T-cell (primary cell): ENCODE measurements at regions not wholly inside any gene's neighbourhood (a gene's known extent, or its start where the extent isn't known, plus 50 kb on each side); places are given as distances from the start of the nearest gene placed in this dataset.

Source experiments
- ATAC-seq, 4 experiments: fragments of 200-7000 bp in 3 of 4; fragments of 150-1000 bp in 1 of 4; cut with Tn5 transposase; replicated peaks in 1 of 4; 1 replicate in 3 of 4; 2 replicates in 1 of 4; pipeline ENCODE4 v1.10.0; 2021; ENCODE audit warnings: moderate library complexity in 3 of 4, mild to moderate bottlenecking in 2 of 4, moderate number of reproducible peaks in 1 of 4
- CTCF ChIA-PET, 2 donors: fragments of 300-600 bp; sonication (Branson Sonifier 250); formaldehyde crosslinking; loops; one replicate each; lab custom pipeline; 2022; ENCODE audit warnings: antibody characterized with exemption in 2 of 2; lab: Charles Lee
- POLR2A ChIA-PET, 2 donors: fragments of 300-600 bp; sonication (Branson Sonifier 250); formaldehyde crosslinking; loops; one replicate each; lab custom pipeline; 2022; ENCODE audit warnings: antibody characterized with exemption in 2 of 2; lab: Charles Lee
- DNase-seq, 35 experiments: peaks; one replicate each; pipeline versions ENCODE4 v3.0.0 to v3.0.0-alpha.2; 2013 to 2023
- H3K27ac ChIP-seq: one replicate; pipeline ENCODE4 v1.5.1; 2013; ENCODE audit warnings: low read length
- H3K27me3 ChIP-seq, 2 experiments: replicated peaks in 1 of 2; 1 replicate in 1 of 2; 2 replicates in 1 of 2; pipeline versions ENCODE4 v1.6.1 to v1.7.0; 2013; ENCODE audit warnings: low read length in 1 of 2, mixed read lengths in 1 of 2; ENCODE audit not compliant: control insufficient read depth in 2 of 2, insufficient read depth in 2 of 2; ENCODE audit errors: extremely low read depth in 1 of 2
- H3K36me3 ChIP-seq, 2 donors: 1 replicate in 1 of 2; 2 replicates in 1 of 2; pipeline versions ENCODE4 v1.6.1 to v1.7.0; 2013; ENCODE audit warnings: low read length in 1 of 2; ENCODE audit not compliant: control insufficient read depth in 2 of 2, insufficient read depth in 1 of 2; ENCODE audit errors: extremely low read depth in 1 of 2
- H3K4me1 ChIP-seq, 2 experiments: 1 replicate in 1 of 2; 2 replicates in 1 of 2; pipeline versions ENCODE4 v1.6.1 to v1.7.0; 2013; ENCODE audit warnings: low read length in 2 of 2, mixed read lengths in 1 of 2; ENCODE audit not compliant: insufficient read depth in 2 of 2, control insufficient read depth in 1 of 2; ENCODE audit errors: extremely low read depth in 1 of 2
- H3K4me3 ChIP-seq, 2 donors: 1 replicate in 1 of 2; 2 replicates in 1 of 2; pipeline versions ENCODE4 v1.5.1 to v1.7.0; 2013; ENCODE audit warnings: mild to moderate bottlenecking in 2 of 2, low read length in 1 of 2, moderate library complexity in 1 of 2; ENCODE audit not compliant: control insufficient read depth in 1 of 2; ENCODE audit errors: extremely low read depth in 1 of 2
- H3K9me3 ChIP-seq: 2 replicates; pipeline ENCODE4 v1.7.0; 2013
- H3K27ac Mint-ChIP-seq, 2 donors: one replicate each; pipeline ENCODE4 v1.8.0; 2020 to 2021; ENCODE audit warnings: mild to moderate bottlenecking in 2 of 2, mixed read lengths in 2 of 2
- H3K27me3 Mint-ChIP-seq, 2 donors: one replicate each; pipeline ENCODE4 v1.8.0; 2021 to 2022; ENCODE audit warnings: mixed read lengths in 2 of 2
- H3K36me3 Mint-ChIP-seq: one replicate; pipeline ENCODE4 v1.8.0; 2021; ENCODE audit warnings: mixed read lengths
- H3K4me1 Mint-ChIP-seq, 3 donors: one replicate each; pipeline ENCODE4 v1.8.0; 2020 to 2022; ENCODE audit warnings: mixed read lengths in 3 of 3, mild to moderate bottlenecking in 1 of 3
- H3K4me3 Mint-ChIP-seq, 3 donors: one replicate each; pipeline ENCODE4 v1.8.0; 2020 to 2022; ENCODE audit warnings: mild to moderate bottlenecking in 3 of 3, mixed read lengths in 3 of 3, moderate library complexity in 3 of 3
- H3K9me3 Mint-ChIP-seq, 3 donors: one replicate each; pipeline ENCODE4 v1.8.0; 2020 to 2022; ENCODE audit warnings: mixed read lengths in 3 of 3
- WGBS: methylation state at CpG from one replicate; pipeline ENCODE4 v1.1.5; 2013; ENCODE audit warnings: missing lambda C conversion rate; ENCODE audit not compliant: insufficient coverage; 5-methylcytosine and 5-hydroxymethylcytosine counted together

- POLR2A ChIA-PET: no interaction called here
- WGBS: no CpG with 5 or more reads among the region's 3 CpGs
- no peak for ATAC-seq
- Histone ChIP-seq H3K9me3 (no peaks in the 10 kb centered on the region), H3K27ac (no peak overlapping the region), H3K4me1 (peaks cover 34 to 36% of the 10 kb centered on the region in 2 experiments), H3K36me3 (no peaks in the 10 kb centered on the region), H3K4me3 (no peak overlapping the region), H3K27me3 (no peaks in the 10 kb centered on the region)
- peak overlapping the region in 1 of 3 donors; percentile 39 for H3K4me3 Mint-ChIP-seq
- peaks cover 53 to 67% (median 60%) of the 10 kb centered on the region in 3 donors for H3K4me1 Mint-ChIP-seq
- H3K27ac Mint-ChIP-seq: peak overlapping the region; percentile 45 to 84
- H3K27me3 Mint-ChIP-seq: no peaks in the 10 kb centered on the region
- CTCF ChIA-PET: no interaction called here
- no peaks in the 10 kb centered on the region for H3K9me3 Mint-ChIP-seq
- H3K36me3 Mint-ChIP-seq: no peaks in the 10 kb centered on the region
- DNase-seq: no peak
Measured at GRCh38 chr1:234843946-234844345, 234.0 kb upstream of the IRF2BP2 start.

GRCh38 chr1:234842726-234843641 is 233.0 kb upstream of the IRF2BP2 start:
- H3K27ac Mint-ChIP-seq: peak overlapping the region; percentile 79 to 84
- peak; percentile 30 to 68 (median 56) for ATAC-seq
- peak overlapping the region; percentile 55 for H3K27ac ChIP-seq
- H3K27me3 Mint-ChIP-seq: no peaks in the 10 kb centered on the region
- H3K9me3 ChIP-seq: no peaks in the 10 kb centered on the region
- H3K4me3 ChIP-seq: peak overlapping the region in 1 of 2 donors; percentile 19
- no peaks in the 10 kb centered on the region for H3K27me3 ChIP-seq
- POLR2A ChIA-PET: interaction anchor here (0.5 to 0.9 kb wide), 2 partner anchors 120 to 265 kb away, joined by 3 read pairs; no protein-coding TSS in a partner anchor
- CTCF ChIA-PET: interaction anchor here (0.6 to 0.8 kb wide), 2 partner anchors 119 to 724 kb away, joined by 3 read pairs; no protein-coding TSS in a partner anchor
- peaks cover 59 to 72% (median 69%) of the 10 kb centered on the region in 3 donors for H3K4me1 Mint-ChIP-seq
- H3K4me3 Mint-ChIP-seq: peak overlapping the region; percentile 13 to 70 (median 37)
- no peaks in the 10 kb centered on the region for H3K36me3 ChIP-seq
- 9% methylated on average over 5 of the region's 12 CpGs for WGBS
- no peaks in the 10 kb centered on the region for H3K36me3 Mint-ChIP-seq
- DNase-seq: peak in 33 of 35 experiments; percentile 16 to 67 (median 42)
- H3K4me1 ChIP-seq: peaks cover 38 to 43% of the 10 kb centered on the region in 2 experiments
- no peaks in the 10 kb centered on the region for H3K9me3 Mint-ChIP-seq

GRCh38 chr1:234841710-234842231 is 231.8 kb upstream of the IRF2BP2 start:
- H3K27ac ChIP-seq: no peak overlapping the region

GRCh38 chr1:234841281-234841680 is 231.3 kb upstream of the IRF2BP2 start:
- H3K27me3 Mint-ChIP-seq: no peaks in the 10 kb centered on the region
- POLR2A ChIA-PET: interaction anchor here in 1 of 2 donors (0.6 to 0.8 kb wide), 2 partner anchors 117 to 230 kb away, joined by 3 to 4 read pairs; no protein-coding TSS in a partner anchor
- H3K4me3 ChIP-seq: no peak overlapping the region
- H3K36me3 ChIP-seq: no peaks in the 10 kb centered on the region
- no peak for DNase-seq
- H3K9me3 Mint-ChIP-seq: no peaks in the 10 kb centered on the region
- 100% methylated on average over 1 of the region's 3 CpGs for WGBS
- no peak for ATAC-seq
- H3K27me3 ChIP-seq: no peaks in the 10 kb centered on the region
- peaks cover 38 to 42% of the 10 kb centered on the region in 2 experiments for H3K4me1 ChIP-seq
- no peaks in the 10 kb centered on the region for H3K36me3 Mint-ChIP-seq
- peaks cover 59 to 67% (median 65%) of the 10 kb centered on the region in 3 donors for H3K4me1 Mint-ChIP-seq
- H3K9me3 ChIP-seq: no peaks in the 10 kb centered on the region
- H3K4me3 Mint-ChIP-seq: no peak overlapping the region
- CTCF ChIA-PET: interaction anchor here in 1 of 2 donors (0.5 kb wide), 1 partner anchor 135 kb away, joined by 4 read pairs; no protein-coding TSS in a partner anchor
- H3K27ac ChIP-seq: no peak overlapping the region
- no peak overlapping the region for H3K27ac Mint-ChIP-seq

More at GRCh38 chr1:234841710-234842231, 231.8 kb upstream of the IRF2BP2 start:
- no peaks in the 10 kb centered on the region for H3K9me3 Mint-ChIP-seq
- Histone ChIP-seq H3K4me1 (peaks cover 38 to 43% of the 10 kb centered on the region in 2 experiments), H3K36me3 (no peaks in the 10 kb centered on the region), H3K27me3 (no peaks in the 10 kb centered on the region), H3K9me3 (no peaks in the 10 kb centered on the region), H3K4me3 (no peak overlapping the region)
- ChIA-PET CTCF (interaction anchor here in 1 of 2 donors (0.5 kb wide), 1 partner anchor 134 kb away, joined by 4 read pairs; no protein-coding TSS in a partner anchor), POLR2A (interaction anchor here (0.5 to 0.6 kb wide), 2 partner anchors 118 to 192 kb away, joined by 3 to 4 read pairs; no protein-coding TSS in a partner anchor)
- WGBS: no CpG with 5 or more reads among the region's 7 CpGs
- H3K4me1 Mint-ChIP-seq: peaks cover 63 to 72% (median 70%) of the 10 kb centered on the region in 3 donors
- no peaks in the 10 kb centered on the region for H3K27me3 Mint-ChIP-seq
- DNase-seq: peak in 10 of 35 experiments; percentile 4 to 54 (median 22)
- no peaks in the 10 kb centered on the region for H3K36me3 Mint-ChIP-seq
- no peak for ATAC-seq
- H3K4me3 Mint-ChIP-seq: no peak overlapping the region
- no peak overlapping the region for H3K27ac Mint-ChIP-seq

GRCh38 chr1:234840843-234841242 is 230.9 kb upstream of the IRF2BP2 start:
- H3K4me3 Mint-ChIP-seq: no peak overlapping the region
- Histone ChIP-seq H3K36me3 (no peaks in the 10 kb centered on the region), H3K4me3 (no peak overlapping the region), H3K9me3 (no peaks in the 10 kb centered on the region), H3K27ac (no peak overlapping the region), H3K4me1 (peaks cover 38% of the 10 kb centered on the region in 2 experiments), H3K27me3 (no peaks in the 10 kb centered on the region)
- H3K36me3 Mint-ChIP-seq: no peaks in the 10 kb centered on the region
- WGBS: 66% methylated on average over 2 of the region's 2 CpGs
- no peak for ATAC-seq
- ChIA-PET POLR2A (interaction anchor here in 1 of 2 donors (0.6 to 0.8 kb wide), 2 partner anchors 117 to 230 kb away, joined by 3 to 4 read pairs; no protein-coding TSS in a partner anchor), CTCF (no interaction called here)
- no peak for DNase-seq
- no peaks in the 10 kb centered on the region for H3K9me3 Mint-ChIP-seq
- peaks cover 56 to 62% (median 61%) of the 10 kb centered on the region in 3 donors for H3K4me1 Mint-ChIP-seq
- no peak overlapping the region for H3K27ac Mint-ChIP-seq
- H3K27me3 Mint-ChIP-seq: no peaks in the 10 kb centered on the region

GRCh38 chr1:234840253-234840652 is 230.3 kb upstream of the IRF2BP2 start:
- ChIA-PET POLR2A (interaction anchor here in 1 of 2 donors (0.8 kb wide), 1 partner anchor 229 kb away, joined by 3 read pairs; no protein-coding TSS in a partner anchor), CTCF (no interaction called here)
- H3K27ac ChIP-seq: no peak overlapping the region
- DNase-seq (no peak), ATAC-seq (no peak)
- Mint-ChIP-seq H3K4me1 (peaks cover 50 to 56% (median 55%) of the 10 kb centered on the region in 3 donors), H3K27ac (no peak overlapping the region), H3K27me3 (no peaks in the 10 kb centered on the region), H3K9me3 (no peaks in the 10 kb centered on the region), H3K4me3 (no peak overlapping the region), H3K36me3 (no peaks in the 10 kb centered on the region)
- H3K36me3 ChIP-seq: no peaks in the 10 kb centered on the region
- WGBS: 90% methylated on average over 1 of the region's 2 CpGs
- H3K9me3 ChIP-seq: no peaks in the 10 kb centered on the region
- H3K4me1 ChIP-seq: peaks cover 32 to 34% of the 10 kb centered on the region in 2 experiments
- H3K27me3 ChIP-seq: no peaks in the 10 kb centered on the region
- no peak overlapping the region for H3K4me3 ChIP-seq
